Tibial nerve (tissue), 4 donors: ENCODE measurements at regions not wholly inside any gene's neighbourhood (a gene's known extent, or its start where the extent isn't known, plus 50 kb on each side); places are given as distances from the start of the nearest gene placed in this dataset.

Source experiments
- DNase-seq, 2 donors: peaks; one replicate each; pipeline ENCODE4 v3.0.0-alpha.2; 2019; ENCODE audit warnings: low spot score in 2 of 2
- H3K27ac ChIP-seq, 4 donors: fragments of 200-600 bp; sonication (generic) in 3 of 4; one replicate each; pipeline ENCODE4 v1.5.1; 2017 to 2019; ENCODE audit warnings: mild to moderate bottlenecking in 1 of 4
- H3K27me3 ChIP-seq, 2 donors: fragments of 200-600 bp; sonication (generic) in 1 of 2; one replicate each; pipeline versions ENCODE4 v1.5.1 to v1.6.0; 2017 to 2019
- H3K36me3 ChIP-seq, 3 donors: fragments of 200-600 bp; sonication (generic); one replicate each; pipeline ENCODE4 v1.5.1; 2018 to 2019
- H3K4me1 ChIP-seq, 4 donors: fragments of 200-600 bp; sonication (generic) in 3 of 4; one replicate each; pipeline ENCODE4 v1.5.1; 2017 to 2019
- H3K4me3 ChIP-seq, 4 donors: fragments of 200-600 bp; sonication (generic) in 3 of 4; one replicate each; pipeline ENCODE4 v1.5.1; 2017 to 2019; ENCODE audit warnings: mild to moderate bottlenecking in 1 of 4, moderate library complexity in 1 of 4
- H3K9me3 ChIP-seq, 4 donors: fragments of 200-600 bp; sonication (generic) in 3 of 4; one replicate each; pipeline ENCODE4 v1.5.1; 2017 to 2019
- CTCF ChIP-seq, 5 experiments: fragments of 200-600 bp in 3 of 5; fragments of 450-650 bp in 2 of 5; sonication (generic) in 3 of 5; IDR thresholded peaks; one replicate each; pipeline ENCODE4 v1.5.1; 2016 to 2019; ENCODE audit warnings: antibody characterized with exemption in 5 of 5, mild to moderate bottlenecking in 3 of 5, moderate library complexity in 2 of 5
- EP300 ChIP-seq, 2 donors: sonication (generic); formaldehyde crosslinking; IDR thresholded peaks; one replicate each; pipeline ENCODE4 v1.6.1; 2017; ENCODE audit warnings: antibody characterized with exemption in 2 of 2, mild to moderate bottlenecking in 1 of 2
- POLR2A ChIP-seq, 2 donors: fragments of 450-650 bp; IDR thresholded peaks; one replicate each; pipeline ENCODE4 v1.6.1; 2017; ENCODE audit warnings: antibody characterized with exemption in 2 of 2, mild to moderate bottlenecking in 2 of 2, moderate library complexity in 2 of 2
- WGBS, 2 donors: methylation state at CpG; one replicate each; pipeline ENCODE4 v1.1.5; 2018; 5-methylcytosine and 5-hydroxymethylcytosine counted together

- TF ChIP-seq POLR2A (IDR thresholded peaks at IDR 0.05) (no peak), CTCF (IDR thresholded peaks at IDR 0.05) (no peak), EP300 (IDR thresholded peaks at IDR 0.05) (no peak)
- Histone ChIP-seq H3K27me3 (no peaks in the 10 kb centered on the region), H3K36me3 (no peaks in the 10 kb centered on the region), H3K4me1 (no peaks in the 10 kb centered on the region), H3K27ac (no peak overlapping the region), H3K4me3 (no peak overlapping the region), H3K9me3 (no peaks in the 10 kb centered on the region)
- DNase-seq: no peak
- WGBS, 2 donors: 86 to 92% methylated on average over 1 of the region's 1 CpG
Observed at GRCh38 chr5:167356374-167356773, 935.1 kb upstream of the WWC1 start.

GRCh38 chr5:167358868-167359492, 932.5 kb upstream of the WWC1 start:
- Histone ChIP-seq H3K4me3 (no peak overlapping the region), H3K9me3 (peaks cover 0 to 5% (median 2%) of the 10 kb centered on the region in 4 donors), H3K27me3 (no peaks in the 10 kb centered on the region), H3K4me1 (no peaks in the 10 kb centered on the region), H3K36me3 (no peaks in the 10 kb centered on the region), H3K27ac (no peak overlapping the region)
- WGBS, 2 donors: 23 to 39% methylated on average over 6 of the region's 6 CpGs
- DNase-seq: no peak
- TF ChIP-seq CTCF (IDR thresholded peaks at IDR 0.05) (no peak), EP300 (IDR thresholded peaks at IDR 0.05) (no peak), POLR2A (IDR thresholded peaks at IDR 0.05) (no peak)

- no peak overlapping the region for H3K4me3 ChIP-seq
- 76 to 81% methylated on average over 1 of the region's 1 CpG for WGBS, 2 donors
Observed at GRCh38 chr5:167361795-167362194, 929.6 kb upstream of the WWC1 start.

DNA sequence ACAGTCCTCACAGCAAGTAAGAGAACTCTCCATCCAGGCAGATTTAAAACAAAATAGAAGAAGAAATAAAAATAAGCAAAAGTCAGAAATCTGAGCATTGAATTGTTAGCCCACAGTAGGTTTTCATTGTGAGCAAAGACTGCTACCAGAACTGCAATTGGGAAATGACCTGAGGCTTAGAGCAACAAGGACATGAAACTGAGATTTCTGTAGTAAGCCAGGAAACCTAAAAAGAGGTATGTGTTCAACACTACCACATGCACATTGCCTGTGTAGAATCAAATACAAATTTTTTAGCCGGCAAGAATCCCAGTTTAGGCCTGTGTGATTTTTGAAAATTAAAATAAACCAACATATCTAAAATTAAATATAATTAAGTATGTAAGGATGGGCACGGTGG, 928.4 kb upstream of the WWC1 start:
- peaks cover 0 to 9% (median 3%) of the 10 kb centered on the region in 4 donors for H3K9me3 ChIP-seq
- WGBS, 2 donors: 95 to 97% methylated on average over 2 of the region's 2 CpGs
- no peaks in the 10 kb centered on the region for H3K27me3 ChIP-seq

More at GRCh38 chr5:167361795-167362194, 929.6 kb upstream of the WWC1 start:
- H3K9me3 ChIP-seq: peaks cover 0 to 9% (median 3%) of the 10 kb centered on the region in 4 donors
- H3K36me3 ChIP-seq: no peaks in the 10 kb centered on the region
- no peaks in the 10 kb centered on the region for H3K27me3 ChIP-seq
- TF ChIP-seq EP300 (IDR thresholded peaks at IDR 0.05) (no peak), POLR2A (IDR thresholded peaks at IDR 0.05) (no peak), CTCF (IDR thresholded peaks at IDR 0.05) (no peak)
- DNase-seq: no peak
- H3K27ac ChIP-seq: no peak overlapping the region
- H3K4me1 ChIP-seq: no peaks in the 10 kb centered on the region

More for the DNA sequence above, 928.4 kb upstream of the WWC1 start:
- no peak overlapping the region for H3K27ac ChIP-seq
- H3K36me3 ChIP-seq: no peaks in the 10 kb centered on the region
- DNase-seq: no peak
- no peaks in the 10 kb centered on the region for H3K4me1 ChIP-seq
- no peak overlapping the region for H3K4me3 ChIP-seq
- TF ChIP-seq EP300 (IDR thresholded peaks at IDR 0.05): no peak
- no peak for TF ChIP-seq CTCF (IDR thresholded peaks at IDR 0.05)
- TF ChIP-seq POLR2A (IDR thresholded peaks at IDR 0.05): no peak
